RWPE1 (cell line): ENCODE measurements at regions not wholly inside any gene's neighbourhood (a gene's known extent, or its start where the extent isn't known, plus 50 kb on each side); places are given as distances from the start of the nearest gene placed in this dataset.

Experiments
- CTCF ChIA-PET: fragments of 350-600 bp; sonication (Branson Sonifier 250); formaldehyde crosslinking; extraction: SDS; loops from one replicate; lab custom pipeline; 2021; lab: Yijun Ruan, JAX
- POLR2A ChIA-PET: fragments of 400-600 bp; formaldehyde crosslinking; extraction: SDS; loops from one replicate; lab custom pipeline; 2020; ENCODE audit warnings: antibody characterized with exemption; ENCODE audit not compliant: low non-redundant PET; lab: Yijun Ruan, JAX
- DNase-seq: peaks from one replicate; pipeline ENCODE4 v3.0.0; 2012; ENCODE audit warnings: low spot score
- H3K27ac ChIP-seq: fragments of 450-650 bp; 2 replicates; pipeline ENCODE4 v1.5.1; 2017
- TF ChIP-seq, protein P1 (sequence below): fragments of 450-650 bp; conservative IDR thresholded peaks from 2 replicates; pipeline ENCODE4 v1.5.1; 2017; ENCODE audit warnings: low read depth, mild to moderate bottlenecking

- H3K27ac ChIP-seq, result no peak overlapping the region
- ChIA-PET CTCF (no interaction called here), POLR2A (no interaction called here)
- TF ChIP-seq, protein P1, sequence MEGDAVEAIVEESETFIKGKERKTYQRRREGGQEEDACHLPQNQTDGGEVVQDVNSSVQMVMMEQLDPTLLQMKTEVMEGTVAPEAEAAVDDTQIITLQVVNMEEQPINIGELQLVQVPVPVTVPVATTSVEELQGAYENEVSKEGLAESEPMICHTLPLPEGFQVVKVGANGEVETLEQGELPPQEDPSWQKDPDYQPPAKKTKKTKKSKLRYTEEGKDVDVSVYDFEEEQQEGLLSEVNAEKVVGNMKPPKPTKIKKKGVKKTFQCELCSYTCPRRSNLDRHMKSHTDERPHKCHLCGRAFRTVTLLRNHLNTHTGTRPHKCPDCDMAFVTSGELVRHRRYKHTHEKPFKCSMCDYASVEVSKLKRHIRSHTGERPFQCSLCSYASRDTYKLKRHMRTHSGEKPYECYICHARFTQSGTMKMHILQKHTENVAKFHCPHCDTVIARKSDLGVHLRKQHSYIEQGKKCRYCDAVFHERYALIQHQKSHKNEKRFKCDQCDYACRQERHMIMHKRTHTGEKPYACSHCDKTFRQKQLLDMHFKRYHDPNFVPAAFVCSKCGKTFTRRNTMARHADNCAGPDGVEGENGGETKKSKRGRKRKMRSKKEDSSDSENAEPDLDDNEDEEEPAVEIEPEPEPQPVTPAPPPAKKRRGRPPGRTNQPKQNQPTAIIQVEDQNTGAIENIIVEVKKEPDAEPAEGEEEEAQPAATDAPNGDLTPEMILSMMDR, result no peak
- no peak for DNase-seq
Measured at GRCh38 chr18:59086522-59086921, 53.2 kb upstream of the SEC11C start.

- ChIA-PET CTCF (no interaction called here), POLR2A (no interaction called here)
- DNase-seq, result no peak
- no peak overlapping the region for H3K27ac ChIP-seq
- TF ChIP-seq, protein P1, result no peak
Measured at GRCh38 chr18:59087391-59087790, 52.3 kb upstream of the SEC11C start.
